ENCODE measurements at regions not wholly inside any gene's neighbourhood (a gene's known extent, or its start where the extent isn't known, plus 50 kb on each side); places are given as distances from the start of the nearest gene placed in this dataset.

DNA sequence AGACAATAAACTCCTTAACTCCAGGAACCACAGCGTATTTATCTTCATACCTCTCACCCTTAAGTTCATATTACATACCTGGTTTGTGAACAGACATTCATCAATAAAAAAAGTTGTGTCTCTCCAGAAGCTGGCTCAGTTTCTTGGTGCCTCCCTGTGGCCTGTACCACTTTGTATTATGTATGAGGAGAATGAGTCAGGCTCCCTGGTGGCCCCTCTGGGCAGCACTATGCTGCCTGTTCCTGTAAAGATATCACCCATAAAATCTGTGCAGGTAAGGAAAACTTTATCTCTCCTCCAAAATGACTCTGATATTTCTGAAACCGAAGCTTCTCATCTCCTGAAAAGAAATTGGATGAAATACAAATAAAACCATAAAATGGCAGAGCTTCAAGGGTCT lies 198.4 kb upstream of the NT5C1B start:
- peaks cover 16% of the 10 kb centered on the region for H3K4me1 ChIP-seq
- H3K36me3 ChIP-seq, result no peaks in the 10 kb centered on the region
- no peaks in the 10 kb centered on the region for H3K27me3 ChIP-seq (ENCODE audit: low read depth)
- no peak overlapping the region for H3K4me3 ChIP-seq
- H3K27ac ChIP-seq (replicated peaks), result no peak overlapping the region
- H3K9me3 ChIP-seq (replicated peaks), result peaks cover 6% of the 10 kb centered on the region
- TF ChIP-seq CTCF (IDR thresholded peaks at IDR 0.05; ENCODE audit: borderline replicate concordance), result no peak
- no peak for DNase-seq
- intact Hi-C loops (cut with micrococcal nuclease), result no loop called here

DNA sequence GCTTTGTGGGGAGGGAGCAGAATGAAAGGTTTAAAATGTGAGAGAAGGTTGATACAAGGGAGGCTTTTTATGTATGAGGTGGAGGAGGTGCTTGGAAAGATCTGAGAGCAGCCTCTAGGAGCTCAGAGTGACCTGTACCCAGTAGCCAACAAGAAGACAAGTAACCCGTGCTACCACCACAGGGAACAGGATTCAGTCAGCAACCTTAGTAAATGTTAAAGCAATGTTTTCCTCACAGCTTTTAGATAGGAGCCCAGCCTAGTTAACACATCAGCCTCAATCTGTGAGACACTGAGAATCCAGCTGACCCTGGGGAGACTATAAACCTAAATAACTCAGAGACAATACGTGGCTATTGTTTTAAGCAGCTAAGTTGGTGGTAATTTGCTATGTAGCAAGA lies 194.9 kb upstream of the NT5C1B start:
- peaks cover 8% of the 10 kb centered on the region for H3K4me1 ChIP-seq
- no peak overlapping the region for H3K4me3 ChIP-seq
- no peaks in the 10 kb centered on the region for H3K36me3 ChIP-seq
- no peaks in the 10 kb centered on the region for H3K27me3 ChIP-seq (ENCODE audit: low read depth)
- H3K9me3 ChIP-seq (replicated peaks), result peaks cover 6% of the 10 kb centered on the region
- intact Hi-C loops (cut with micrococcal nuclease), result no loop called here
- no peak for TF ChIP-seq CTCF (IDR thresholded peaks at IDR 0.05; ENCODE audit: borderline replicate concordance)
- no peak overlapping the region for H3K27ac ChIP-seq (replicated peaks)
- no peak for DNase-seq

DNA sequence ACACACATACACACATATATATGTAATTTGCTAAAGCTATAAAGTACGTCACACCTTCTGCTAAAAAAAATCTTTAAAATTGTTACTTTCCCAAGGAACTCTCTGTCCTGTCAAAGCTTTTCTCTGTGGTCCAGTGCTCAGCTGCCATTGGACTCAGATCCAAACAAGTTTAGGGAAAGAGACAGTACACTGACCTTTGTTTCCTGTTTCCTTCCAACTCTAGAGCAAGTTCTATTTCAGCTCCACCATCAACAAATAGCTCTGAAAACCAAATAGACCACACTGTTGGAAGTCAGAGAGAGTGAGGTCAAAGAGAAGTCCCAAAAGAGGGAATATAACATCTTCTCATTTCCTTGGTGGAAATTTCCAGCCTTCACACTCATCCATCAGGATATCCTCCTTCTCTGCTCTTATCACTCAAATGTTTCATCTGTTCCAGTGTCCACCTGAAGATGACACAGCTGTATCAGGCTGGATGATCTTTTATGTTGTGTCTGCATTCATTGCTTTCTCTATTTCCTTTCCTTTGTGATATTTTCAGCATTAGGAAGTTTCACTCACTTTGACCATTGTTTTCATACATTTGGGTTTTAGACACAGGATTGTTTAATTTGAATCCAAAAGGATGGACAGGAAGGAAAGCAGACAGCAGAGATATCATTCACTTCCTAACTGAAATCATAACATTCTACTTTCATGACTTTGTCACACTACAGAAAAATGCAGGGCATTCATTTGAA lies 192.3 kb upstream of the NT5C1B start:
- peak overlapping the region; percentile 18 for H3K27ac ChIP-seq (replicated peaks)
- no peak for DNase-seq
- H3K4me3 ChIP-seq, result no peak overlapping the region
- peaks cover 6% of the 10 kb centered on the region for H3K9me3 ChIP-seq (replicated peaks)
- TF ChIP-seq CTCF (IDR thresholded peaks at IDR 0.05; ENCODE audit: borderline replicate concordance), result no peak
- intact Hi-C loops (cut with micrococcal nuclease), result no loop called here
- H3K4me1 ChIP-seq, result no peaks in the 10 kb centered on the region
- H3K27me3 ChIP-seq (ENCODE audit: low read depth), result no peaks in the 10 kb centered on the region
- no peaks in the 10 kb centered on the region for H3K36me3 ChIP-seq

GRCh38 chr2:18777250-18777812 lies 188.0 kb upstream of the NT5C1B start:
- no peaks in the 10 kb centered on the region for H3K27me3 ChIP-seq (ENCODE audit: low read depth)
- no peak overlapping the region for H3K4me3 ChIP-seq
- TF ChIP-seq CTCF (IDR thresholded peaks at IDR 0.05; ENCODE audit: borderline replicate concordance), result no peak
- no peaks in the 10 kb centered on the region for H3K36me3 ChIP-seq
- intact Hi-C loops (cut with micrococcal nuclease), result no loop called here
- DNase-seq, result no peak
- H3K27ac ChIP-seq (replicated peaks), result no peak overlapping the region
- H3K4me1 ChIP-seq, result no peaks in the 10 kb centered on the region
- H3K9me3 ChIP-seq (replicated peaks), result no peaks in the 10 kb centered on the region

GRCh38 chr2:18771212-18771611 lies 181.8 kb upstream of the NT5C1B start:
- Histone ChIP-seq H3K4me3 (no peak overlapping the region), H3K9me3 (replicated peaks) (peaks cover 18% of the 10 kb centered on the region), H3K4me1 (no peaks in the 10 kb centered on the region), H3K36me3 (no peaks in the 10 kb centered on the region), H3K27ac (replicated peaks) (no peak overlapping the region), H3K27me3 (ENCODE audit: low read depth) (no peaks in the 10 kb centered on the region)
- no peak for DNase-seq
- intact Hi-C loops (cut with micrococcal nuclease), result no loop called here
- no peak for TF ChIP-seq CTCF (IDR thresholded peaks at IDR 0.05; ENCODE audit: borderline replicate concordance)
